Astrocyte (in vitro differentiated cells and primary cell): ENCODE measurements at regions not wholly inside any gene's neighbourhood (a gene's known extent, or its start where the extent isn't known, plus 50 kb on each side); places are given as distances from the start of the nearest gene placed in this dataset.
A peak's percentile ranks its signal among the peaks of the same experiment; 100 is the strongest.

Source experiments
- DNase-seq: peaks from one replicate; pipeline ENCODE4 v3.0.0-alpha.2; 2010; ENCODE audit warnings: low read depth
- FAIRE-seq: peaks from 2 replicates; lab custom pipeline; 2011; peaks lifted over from hg19 to GRCh38; lab: Jason Lieb, UNC
- H2AFZ ChIP-seq: 2 replicates; pipeline ENCODE4 v1.6.0; 2012; ENCODE audit warnings: low read depth, low read length, inconsistent platforms
- H3K27ac ChIP-seq: 2 replicates; pipeline ENCODE4 v1.5.1; 2011; ENCODE audit warnings: low read depth, low read length, inconsistent platforms
- H3K27me3 ChIP-seq: 2 replicates; pipeline ENCODE4 v1.6.0; 2011; ENCODE audit warnings: low read length, inconsistent platforms; ENCODE audit not compliant: insufficient read depth
- H3K36me3 ChIP-seq: 2 replicates; pipeline ENCODE4 v1.5.1; 2011; ENCODE audit warnings: low read length, inconsistent platforms; ENCODE audit not compliant: insufficient read depth
- H3K4me1 ChIP-seq: 2 replicates; pipeline ENCODE4 v1.5.1; 2011; ENCODE audit warnings: low read length, inconsistent platforms; ENCODE audit not compliant: insufficient read depth
- H3K4me2 ChIP-seq: 2 replicates; pipeline ENCODE4 v1.6.0; 2012; ENCODE audit warnings: low read length, inconsistent platforms
- H3K4me3 ChIP-seq: 2 replicates; pipeline ENCODE4 v1.5.1; 2011; ENCODE audit warnings: low read depth, mild to moderate bottlenecking, low read length, inconsistent platforms; ENCODE audit not compliant: insufficient read depth
- H3K79me2 ChIP-seq: 2 replicates; pipeline ENCODE4 v1.6.0; 2012; ENCODE audit warnings: mild to moderate bottlenecking, low read length, inconsistent platforms; ENCODE audit not compliant: insufficient read depth
- H3K9ac ChIP-seq: 2 replicates; pipeline ENCODE4 v1.6.0; 2012; ENCODE audit warnings: mild to moderate bottlenecking, low read length, inconsistent platforms
- H3K9me3 ChIP-seq: 2 replicates; pipeline ENCODE4 v1.5.1; 2012; ENCODE audit warnings: low read depth, mild to moderate bottlenecking, low read length, inconsistent platforms; ENCODE audit not compliant: insufficient read depth
- H4K20me1 ChIP-seq: 2 replicates; pipeline ENCODE4 v1.6.0; 2012; ENCODE audit warnings: low read length, inconsistent platforms; ENCODE audit not compliant: insufficient read depth
- H3K27ac Mint-ChIP-seq: one replicate; pipeline ENCODE4 v1.8.0; 2021; ENCODE audit warnings: mild to moderate bottlenecking, mixed read lengths; ENCODE audit not compliant: unreplicated experiment
- H3K27me3 Mint-ChIP-seq: one replicate; pipeline ENCODE4 v1.8.0; 2021; ENCODE audit warnings: low read depth, mixed read lengths; ENCODE audit not compliant: unreplicated experiment
- H3K36me3 Mint-ChIP-seq: one replicate; pipeline ENCODE4 v1.8.0; 2021; ENCODE audit warnings: low read depth, mixed read lengths; ENCODE audit not compliant: unreplicated experiment
- H3K4me1 Mint-ChIP-seq: one replicate; pipeline ENCODE4 v1.8.0; 2021; ENCODE audit warnings: low read depth, mixed read lengths; ENCODE audit not compliant: unreplicated experiment
- H3K4me3 Mint-ChIP-seq: one replicate; pipeline ENCODE4 v1.8.0; 2021; ENCODE audit warnings: mild to moderate bottlenecking, moderate library complexity, mixed read lengths; ENCODE audit not compliant: unreplicated experiment
- H3K9me3 Mint-ChIP-seq: one replicate; pipeline ENCODE4 v1.8.0; 2021; ENCODE audit warnings: mild to moderate bottlenecking, mixed read lengths; ENCODE audit not compliant: unreplicated experiment
- EZH2 ChIP-seq: IDR thresholded peaks from 2 replicates; pipeline ENCODE4 v1.6.1; 2012; ENCODE audit warnings: mild to moderate bottlenecking, low read length, inconsistent platforms; ENCODE audit not compliant: insufficient read depth
- TF ChIP-seq, protein P1 (sequence below): IDR thresholded peaks from 2 replicates; pipeline ENCODE4 v1.5.1; 2011; ENCODE audit warnings: low read depth, mild to moderate bottlenecking, inconsistent platforms, low read length, moderate library complexity; ENCODE audit not compliant: insufficient read depth

DNA sequence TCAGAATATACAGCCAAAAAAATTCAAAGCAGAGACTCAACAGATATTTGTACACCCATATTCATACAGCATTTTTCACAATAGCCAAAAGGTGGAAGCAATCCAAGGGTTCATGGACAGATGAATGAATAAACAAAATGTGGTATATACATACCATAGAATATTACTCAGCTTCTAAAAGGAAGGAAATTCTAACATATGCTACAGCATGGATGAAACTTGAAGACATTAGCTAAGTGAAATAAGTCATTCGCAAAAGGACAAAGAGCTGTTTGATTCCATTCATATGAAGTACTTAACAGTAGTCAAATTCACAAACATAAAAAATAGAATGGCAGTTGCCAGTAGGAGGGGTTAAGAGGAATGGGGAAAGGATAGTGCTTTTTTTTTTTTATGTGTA, 91.8 kb upstream of the ARID2 start:
- no peak for FAIRE-seq
- Histone ChIP-seq H3K4me1 (no peaks in the 10 kb centered on the region), H2AFZ (no peak overlapping the region), H3K9me3 (no peaks in the 10 kb centered on the region), H3K4me2 (peak overlapping the region; percentile 19), H4K20me1 (no peaks in the 10 kb centered on the region), H3K9ac (no peak overlapping the region), H3K27ac (no peak overlapping the region), H3K27me3 (peaks cover 2% of the 10 kb centered on the region), H3K79me2 (no peaks in the 10 kb centered on the region), H3K4me3 (no peak overlapping the region), H3K36me3 (no peaks in the 10 kb centered on the region)
- Mint-ChIP-seq H3K27ac (no peak overlapping the region), H3K9me3 (peaks cover 6% of the 10 kb centered on the region), H3K36me3 (no peaks in the 10 kb centered on the region), H3K4me3 (no peak overlapping the region), H3K27me3 (peaks cover 5% of the 10 kb centered on the region), H3K4me1 (no peaks in the 10 kb centered on the region)
- peak; percentile 66 for DNase-seq
- TF ChIP-seq EZH2: no peak
- TF ChIP-seq, protein P1, sequence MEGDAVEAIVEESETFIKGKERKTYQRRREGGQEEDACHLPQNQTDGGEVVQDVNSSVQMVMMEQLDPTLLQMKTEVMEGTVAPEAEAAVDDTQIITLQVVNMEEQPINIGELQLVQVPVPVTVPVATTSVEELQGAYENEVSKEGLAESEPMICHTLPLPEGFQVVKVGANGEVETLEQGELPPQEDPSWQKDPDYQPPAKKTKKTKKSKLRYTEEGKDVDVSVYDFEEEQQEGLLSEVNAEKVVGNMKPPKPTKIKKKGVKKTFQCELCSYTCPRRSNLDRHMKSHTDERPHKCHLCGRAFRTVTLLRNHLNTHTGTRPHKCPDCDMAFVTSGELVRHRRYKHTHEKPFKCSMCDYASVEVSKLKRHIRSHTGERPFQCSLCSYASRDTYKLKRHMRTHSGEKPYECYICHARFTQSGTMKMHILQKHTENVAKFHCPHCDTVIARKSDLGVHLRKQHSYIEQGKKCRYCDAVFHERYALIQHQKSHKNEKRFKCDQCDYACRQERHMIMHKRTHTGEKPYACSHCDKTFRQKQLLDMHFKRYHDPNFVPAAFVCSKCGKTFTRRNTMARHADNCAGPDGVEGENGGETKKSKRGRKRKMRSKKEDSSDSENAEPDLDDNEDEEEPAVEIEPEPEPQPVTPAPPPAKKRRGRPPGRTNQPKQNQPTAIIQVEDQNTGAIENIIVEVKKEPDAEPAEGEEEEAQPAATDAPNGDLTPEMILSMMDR: no peak

DNA sequence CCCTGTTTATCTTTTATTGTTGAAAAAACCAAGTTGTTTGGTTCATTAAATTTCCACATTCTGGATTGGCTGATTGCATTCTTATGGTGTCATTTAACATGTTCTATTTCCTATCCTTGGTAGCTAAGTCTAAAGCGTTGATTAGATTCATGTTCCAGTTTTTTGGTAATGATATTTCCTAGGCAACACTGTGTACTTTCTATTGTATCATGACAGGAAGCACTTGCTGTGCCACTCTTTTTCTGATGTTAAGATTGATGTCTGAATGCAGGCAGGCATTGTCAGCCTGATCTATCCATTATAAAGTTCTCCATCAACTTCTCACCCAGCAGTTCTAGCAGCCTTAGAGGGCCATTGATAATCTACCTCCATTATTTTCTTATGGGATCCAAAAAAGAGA, 91.1 kb upstream of the ARID2 start:
- no peak overlapping the region for H3K9ac ChIP-seq
- no peak overlapping the region for H3K27ac Mint-ChIP-seq
- no peak overlapping the region for H3K27ac ChIP-seq
- TF ChIP-seq, protein P1: no peak
- TF ChIP-seq EZH2: no peak
- no peaks in the 10 kb centered on the region for H3K36me3 ChIP-seq
- H3K27me3 ChIP-seq: peaks cover 2% of the 10 kb centered on the region
- no peaks in the 10 kb centered on the region for H3K4me1 Mint-ChIP-seq
- no peak overlapping the region for H3K4me3 Mint-ChIP-seq
- no peaks in the 10 kb centered on the region for H3K36me3 Mint-ChIP-seq
- H3K79me2 ChIP-seq: no peaks in the 10 kb centered on the region
- peaks cover 4% of the 10 kb centered on the region for H3K9me3 Mint-ChIP-seq
- no peak for FAIRE-seq
- no peak overlapping the region for H3K4me3 ChIP-seq
- no peak overlapping the region for H2AFZ ChIP-seq
- no peak for DNase-seq
- no peak overlapping the region for H3K4me2 ChIP-seq
- H3K27me3 Mint-ChIP-seq: peaks cover 5% of the 10 kb centered on the region
- no peaks in the 10 kb centered on the region for H3K4me1 ChIP-seq
- H3K9me3 ChIP-seq: no peaks in the 10 kb centered on the region
- H4K20me1 ChIP-seq: no peaks in the 10 kb centered on the region

DNA sequence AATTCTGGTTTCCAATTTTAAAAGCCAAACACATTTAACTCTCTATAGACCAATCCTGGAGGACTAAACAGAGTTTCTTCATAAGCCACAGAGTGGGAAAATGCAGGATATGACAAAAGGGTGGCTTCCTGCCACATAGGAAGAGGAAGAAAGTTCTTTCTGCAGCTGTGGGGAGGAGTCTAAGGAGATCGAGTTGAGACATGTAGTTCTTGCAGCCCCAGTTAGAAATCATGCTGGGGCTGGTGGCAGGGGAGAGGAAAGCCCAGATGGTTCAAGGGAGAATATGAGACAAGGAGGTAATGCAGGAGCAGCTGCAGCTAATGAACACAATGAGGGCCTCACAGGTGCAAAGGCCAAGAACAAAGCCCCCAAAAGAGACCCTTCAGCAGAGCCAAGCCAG, 85.0 kb upstream of the ARID2 start:
- peak overlapping the region; percentile 70 for H2AFZ ChIP-seq
- H3K79me2 ChIP-seq: no peaks in the 10 kb centered on the region
- no peaks in the 10 kb centered on the region for H3K9me3 ChIP-seq
- H3K4me1 ChIP-seq: no peaks in the 10 kb centered on the region
- no peak overlapping the region for H3K9ac ChIP-seq
- no peak overlapping the region for H3K27ac Mint-ChIP-seq
- H3K9me3 Mint-ChIP-seq: peaks cover 2% of the 10 kb centered on the region
- FAIRE-seq (no peak), DNase-seq (no peak)
- H3K4me3 ChIP-seq: no peak overlapping the region
- TF ChIP-seq, protein P1: no peak
- TF ChIP-seq EZH2: no peak
- H3K36me3 Mint-ChIP-seq: no peaks in the 10 kb centered on the region
- no peaks in the 10 kb centered on the region for H3K36me3 ChIP-seq
- no peaks in the 10 kb centered on the region for H3K27me3 ChIP-seq
- H3K27ac ChIP-seq: no peak overlapping the region
- H3K4me1 Mint-ChIP-seq: no peaks in the 10 kb centered on the region
- no peaks in the 10 kb centered on the region for H4K20me1 ChIP-seq
- no peak overlapping the region for H3K4me2 ChIP-seq
- H3K4me3 Mint-ChIP-seq: no peak overlapping the region
- H3K27me3 Mint-ChIP-seq: no peaks in the 10 kb centered on the region
